ENCODE measurements at regions not wholly inside any gene's neighbourhood (a gene's known extent, or its start where the extent isn't known, plus 50 kb on each side); places are given as distances from the start of the nearest gene placed in this dataset.

- DNase-seq (no peak), ATAC-seq (no peak)
These were observed 83.2 kb upstream of the DNAH14 start for GRCh38 chr1:224846119-224846907.

GRCh38 chr1:224850446-224850845 is 79.0 kb upstream of the DNAH14 start:
- DNase-seq (no peak), ATAC-seq (no peak)

DNA sequence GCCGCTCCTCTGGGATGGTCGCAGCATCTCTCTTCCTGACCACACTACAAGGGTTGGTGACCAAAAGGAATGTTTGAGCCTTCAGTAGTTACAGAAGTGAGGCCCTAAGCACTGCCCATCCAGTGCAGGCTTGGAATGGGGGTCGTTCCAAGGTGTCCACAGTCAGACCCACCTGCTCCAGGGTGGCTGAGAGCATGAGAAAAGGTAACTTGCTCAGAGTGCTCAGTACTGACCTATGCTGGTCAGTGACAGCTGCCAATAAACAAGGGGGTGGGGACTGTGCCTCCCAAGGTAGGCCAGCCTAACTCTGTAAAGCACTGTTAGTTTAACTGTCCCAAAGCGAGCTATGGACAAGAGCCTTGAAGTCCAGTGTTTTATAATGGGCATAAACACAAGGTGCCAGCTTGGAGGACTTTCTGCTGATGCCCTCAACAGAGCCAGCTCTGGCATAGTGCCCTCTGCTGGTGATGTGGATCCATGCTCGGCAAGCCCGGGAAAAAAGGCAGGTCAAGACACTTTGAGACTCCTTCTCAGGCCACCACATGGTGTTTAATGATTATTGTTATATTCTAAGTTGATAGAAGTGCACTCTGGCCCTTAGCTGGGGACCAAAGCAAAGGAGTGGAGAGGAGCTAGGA is 78.1 kb upstream of the DNAH14 start:
- DNase-seq (peak; percentile 62), ATAC-seq (no peak)

DNA sequence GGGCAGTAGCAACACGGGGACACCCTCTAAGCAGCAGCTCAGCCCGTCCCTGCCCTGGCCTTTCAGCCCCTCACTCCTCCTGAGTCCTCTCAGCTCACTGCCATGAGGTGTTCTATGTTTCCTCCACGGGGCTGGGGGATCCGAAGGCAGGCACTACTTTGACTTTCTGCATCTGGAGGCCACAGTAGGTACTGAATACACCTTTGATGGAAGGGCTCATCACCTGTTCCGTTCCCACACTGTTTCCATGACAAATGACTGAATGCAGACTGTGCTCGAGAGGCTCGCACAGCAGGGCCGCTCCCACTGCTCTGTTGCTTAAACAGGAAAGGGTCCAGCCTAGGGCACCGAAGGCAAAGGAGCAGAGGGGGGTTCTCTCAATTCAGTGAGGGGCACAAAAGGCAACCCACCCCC is 77.6 kb upstream of the DNAH14 start:
- DNase-seq (no peak), ATAC-seq (no peak)

DNA sequence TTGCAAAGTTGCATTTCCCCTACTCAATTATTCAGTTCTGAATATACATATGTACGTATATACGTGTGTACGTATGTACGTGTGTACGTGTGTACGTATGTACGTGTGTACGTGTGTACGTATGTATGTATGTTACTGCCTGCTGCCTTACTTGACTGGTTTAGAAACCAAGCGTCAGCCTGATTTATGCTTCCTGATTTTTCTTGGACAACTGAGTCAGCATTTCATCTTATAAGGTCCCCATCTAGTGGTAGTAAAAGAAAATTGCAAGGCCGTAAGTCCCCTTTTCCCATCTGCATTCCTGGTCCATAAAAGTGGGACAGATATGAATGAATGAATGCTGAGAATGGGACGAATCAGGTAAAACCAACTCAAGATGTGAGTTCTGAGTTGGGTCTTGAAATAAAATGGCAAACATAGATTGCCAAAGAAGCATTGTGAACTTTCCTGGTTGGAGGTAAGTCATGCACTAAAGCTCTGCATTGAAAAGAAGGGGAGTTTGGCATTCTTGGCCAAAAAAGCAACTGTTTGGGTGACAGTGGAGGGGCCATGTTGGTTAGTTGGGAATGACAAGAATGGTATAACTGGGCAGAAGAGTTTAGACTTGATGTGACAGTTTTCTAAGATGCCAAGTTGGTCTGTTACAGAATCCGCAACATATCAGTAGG is 76.4 kb upstream of the DNAH14 start:
- DNase-seq (no peak), ATAC-seq (no peak)

DNA sequence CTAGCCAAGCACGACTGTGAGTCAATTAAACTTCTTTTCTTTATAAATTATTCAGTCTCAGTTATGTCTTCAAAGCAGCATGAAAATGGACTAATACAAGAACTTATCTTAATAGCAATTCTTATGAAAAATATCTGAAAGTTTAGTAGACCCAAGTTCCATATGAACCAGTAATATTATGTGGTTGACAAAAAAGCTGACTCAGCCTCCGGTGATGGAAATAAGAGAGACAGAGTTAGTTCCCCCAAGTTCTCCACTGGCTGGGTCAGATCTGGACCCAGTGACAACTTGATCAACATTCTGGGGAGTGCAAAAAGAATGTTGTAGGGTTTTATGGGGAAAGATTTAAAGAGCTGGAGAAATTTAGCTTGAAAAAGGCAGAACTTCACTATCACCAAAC is 72.5 kb upstream of the DNAH14 start:
- ATAC-seq, result no peak
- no peak for DNase-seq

DNA sequence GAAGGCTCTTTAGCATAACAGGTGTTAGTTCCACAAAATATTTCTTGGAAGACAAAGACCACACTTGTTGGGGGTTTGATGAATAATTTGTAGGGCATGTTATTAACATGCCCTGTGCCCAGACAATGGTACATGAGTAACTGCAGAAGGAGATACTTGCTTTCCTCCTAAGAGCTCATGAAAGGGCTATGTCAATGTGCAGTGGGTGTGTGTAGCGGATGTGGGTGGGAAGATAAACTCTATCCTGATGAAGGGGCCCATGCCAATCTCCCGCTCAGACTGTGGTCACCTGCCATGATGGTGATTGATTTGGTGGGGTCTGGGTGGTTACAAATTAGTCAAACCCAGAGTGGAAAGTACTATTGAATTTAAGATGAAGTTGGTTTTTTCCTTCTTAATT is 69.8 kb upstream of the DNAH14 start:
- DNase-seq, result no peak
- ATAC-seq, result no peak

GRCh38 chr1:224860488-224861338 is 68.8 kb upstream of the DNAH14 start:
- DNase-seq (no peak), ATAC-seq (no peak)

- no peak for ATAC-seq
- DNase-seq, result no peak
These were observed 68.1 kb upstream of the DNAH14 start for GRCh38 chr1:224861339-224861716.

- ATAC-seq (no peak), DNase-seq (no peak)
These were observed 66.0 kb upstream of the DNAH14 start for GRCh38 chr1:224863486-224863885.

GRCh38 chr1:224864006-224864405 is 65.5 kb upstream of the DNAH14 start:
- ATAC-seq (no peak), DNase-seq (no peak)

DNA sequence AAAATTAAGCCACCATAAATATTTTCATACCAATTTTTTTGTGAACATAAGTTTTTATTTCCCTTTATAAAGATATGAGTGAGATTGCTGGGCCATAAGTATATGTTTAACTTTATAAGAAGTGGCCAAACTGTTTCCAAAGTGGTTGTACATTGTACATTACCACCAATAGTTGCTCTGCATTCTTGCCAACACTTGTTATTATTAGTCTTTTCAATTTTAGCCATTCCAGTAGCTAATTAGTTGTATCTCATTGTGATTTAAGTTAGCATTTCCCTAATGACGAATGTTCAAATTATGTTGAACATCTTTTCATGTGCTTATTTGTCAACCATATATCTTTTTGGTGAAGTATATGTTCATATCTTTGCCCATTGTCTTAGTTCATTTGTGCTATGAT is 64.0 kb upstream of the DNAH14 start:
- ATAC-seq (no peak), DNase-seq (no peak)

- ATAC-seq (no peak), DNase-seq (no peak)
These were observed 62.5 kb upstream of the DNAH14 start for GRCh38 chr1:224866940-224867339.

- DNase-seq (no peak), ATAC-seq (no peak)
These were observed 61.8 kb upstream of the DNAH14 start for GRCh38 chr1:224867715-224868114.

DNA sequence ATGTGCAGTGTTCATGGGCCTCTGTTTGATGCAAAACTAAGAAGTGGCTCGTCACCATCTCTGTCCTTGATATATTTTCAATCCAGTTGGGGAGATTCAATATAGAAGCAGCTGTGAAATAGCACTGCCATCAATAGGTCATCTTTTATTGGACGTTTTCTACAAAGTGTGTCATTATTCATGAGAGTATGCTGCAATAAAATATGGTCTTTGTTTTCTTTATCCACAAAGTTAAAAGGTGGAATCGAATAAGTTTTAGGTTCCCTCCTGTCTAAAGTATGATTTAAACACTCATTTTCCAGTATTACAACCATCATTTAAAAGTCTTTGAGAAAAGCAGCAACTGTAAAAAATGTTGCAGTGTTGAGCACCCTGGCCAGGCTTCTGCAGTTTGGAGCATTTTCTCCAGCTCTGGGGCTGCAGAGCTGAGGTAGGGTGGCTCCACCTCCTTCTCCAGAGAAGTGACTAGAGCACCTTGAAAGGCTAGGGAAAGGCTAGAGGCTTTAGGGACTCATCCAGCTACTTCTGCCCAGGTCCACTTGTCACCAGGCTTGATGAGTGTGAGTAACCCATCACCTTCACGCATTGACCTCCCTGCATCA is 56.5 kb upstream of the DNAH14 start:
- no peak for DNase-seq
- no peak for ATAC-seq

DNA sequence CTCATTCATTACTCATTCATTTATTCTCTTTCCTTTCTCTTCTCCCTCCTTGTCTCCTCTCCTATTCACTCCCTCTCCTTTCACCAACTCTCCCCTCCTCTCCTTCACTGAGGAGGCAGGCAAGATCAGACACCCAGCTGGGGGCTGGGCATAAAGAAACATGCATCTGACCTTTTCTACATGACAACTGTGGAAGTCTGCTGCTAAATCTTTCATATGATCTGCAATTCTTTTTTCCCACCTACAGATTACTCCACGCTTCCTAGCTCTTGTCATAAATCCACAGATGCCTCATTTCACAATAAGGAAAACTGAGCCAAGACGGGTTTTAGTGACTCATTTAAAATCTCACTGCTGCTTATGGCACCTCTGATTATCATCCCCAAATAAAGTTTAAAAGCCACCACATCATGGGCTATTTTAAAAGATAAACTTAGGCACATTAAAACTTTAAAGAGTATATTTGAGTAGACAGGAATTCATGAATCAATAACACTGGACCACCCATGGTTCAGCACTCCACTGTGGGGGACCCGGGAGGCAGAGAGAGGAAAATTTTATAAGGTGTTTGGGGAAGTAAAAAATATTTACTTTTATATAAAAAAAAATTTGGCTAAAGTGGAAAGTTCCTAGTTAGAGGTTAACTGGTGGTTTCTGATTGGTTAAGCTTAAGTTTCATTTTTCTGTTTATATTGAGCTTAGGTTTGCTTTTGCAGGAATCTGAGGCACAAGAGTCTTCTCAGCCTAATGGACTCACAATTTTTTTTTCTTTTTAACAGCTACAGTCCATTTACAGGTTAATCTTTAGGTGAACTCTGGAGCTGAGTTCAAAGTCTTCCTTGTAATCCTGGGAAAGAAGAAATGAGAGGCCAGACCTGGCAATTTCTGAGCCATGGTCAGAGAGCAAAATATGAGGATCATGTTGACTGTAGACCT is 55.8 kb upstream of the DNAH14 start:
- DNase-seq, result no peak
- no peak for ATAC-seq

GRCh38 chr1:224874775-224875174 is 54.7 kb upstream of the DNAH14 start:
- DNase-seq, result no peak
- ATAC-seq, result no peak

- DNase-seq (no peak), ATAC-seq (no peak)
These were observed 50.2 kb upstream of the DNAH14 start for GRCh38 chr1:224879162-224879803.
